ENCODE measurements at regions not wholly inside any gene's neighbourhood (a gene's known extent, or its start where the extent isn't known, plus 50 kb on each side); places are given as distances from the start of the nearest gene placed in this dataset.

GRCh38 chr11:130571947-130572584 lies 123.6 kb downstream of the ADAMTS15 start:
- Histone ChIP-seq H3K27me3 (ENCODE audit: control insufficient read depth, extremely low read depth, insufficient read depth, low read length) (no peaks in the 10 kb centered on the region), H4K20me1 (ENCODE audit: control insufficient read depth, extremely low read depth, insufficient read depth, low read length) (no peaks in the 10 kb centered on the region), H3K9me3 (ENCODE audit: control insufficient read depth, low read depth, low read length) (no peaks in the 10 kb centered on the region), H3K36me3 (ENCODE audit: control insufficient read depth in 2 of 2, extremely low read depth in 1 of 2, insufficient read depth in 2 of 2, low read length in 2 of 2) (no peaks in the 10 kb centered on the region), H3K9ac (ENCODE audit: control insufficient read depth, extremely low read depth, insufficient read depth, low read length) (no peak overlapping the region), H3K4me1 (ENCODE audit: control insufficient read depth, extremely low read depth, insufficient read depth, low read length) (peaks cover 3% of the 10 kb centered on the region), H3K4me3 (ENCODE audit: control insufficient read depth in 2 of 3, extremely low read depth in 1 of 3, insufficient read depth in 2 of 3, low read depth in 1 of 3, low read length in 3 of 3) (no peak overlapping the region), H2AFZ (ENCODE audit: control insufficient read depth, low read length) (peak overlapping the region; percentile 15), H3K4me2 (ENCODE audit: control insufficient read depth, extremely low read depth, insufficient read depth, low read depth, low read length) (no peak overlapping the region), H3K79me2 (ENCODE audit: control insufficient read depth, insufficient read depth, low read length) (no peaks in the 10 kb centered on the region), H3K27ac (ENCODE audit: control insufficient read depth, insufficient read depth, low read length) (no peak overlapping the region), H3K9me1 (ENCODE audit: control insufficient read depth, extremely low read depth, insufficient read depth, low read length) (no peaks in the 10 kb centered on the region)
- TF ChIP-seq CTCF (optimal IDR thresholded peaks at IDR 0.05 in 1 of 3, IDR thresholded peaks at IDR 0.05 in 1 of 3, conservative IDR thresholded peaks at IDR 0.05 in 1 of 3; ENCODE audit: extremely low read depth in 1 of 3, insufficient read depth in 2 of 3, low read length in 3 of 3) (no peak), EZH2 (IDR thresholded peaks at IDR 0.05; ENCODE audit: low read length) (no peak)
- FAIRE-seq = no peak
- dilution Hi-C loops (cut with MboI; ENCODE audit: extremely low pct_ligation_motif_present, low sequenced_read_pairs) = no loop called here
- no peak for DNase-seq (ENCODE audit: low read depth, low spot score)

- Histone ChIP-seq H4K20me1 (ENCODE audit: control insufficient read depth, extremely low read depth, insufficient read depth, low read length) (no peaks in the 10 kb centered on the region), H3K36me3 (ENCODE audit: control insufficient read depth in 2 of 2, extremely low read depth in 1 of 2, insufficient read depth in 2 of 2, low read length in 2 of 2) (no peaks in the 10 kb centered on the region), H3K9me1 (ENCODE audit: control insufficient read depth, extremely low read depth, insufficient read depth, low read length) (no peaks in the 10 kb centered on the region), H3K4me2 (ENCODE audit: control insufficient read depth, extremely low read depth, insufficient read depth, low read depth, low read length) (no peak overlapping the region), H3K79me2 (ENCODE audit: control insufficient read depth, insufficient read depth, low read length) (no peaks in the 10 kb centered on the region), H3K27ac (ENCODE audit: control insufficient read depth, insufficient read depth, low read length) (peak overlapping the region; percentile 10), H3K9me3 (ENCODE audit: control insufficient read depth, low read depth, low read length) (no peaks in the 10 kb centered on the region), H3K27me3 (ENCODE audit: control insufficient read depth, extremely low read depth, insufficient read depth, low read length) (no peaks in the 10 kb centered on the region), H3K9ac (ENCODE audit: control insufficient read depth, extremely low read depth, insufficient read depth, low read length) (no peak overlapping the region), H2AFZ (ENCODE audit: control insufficient read depth, low read length) (no peak overlapping the region), H3K4me1 (ENCODE audit: control insufficient read depth, extremely low read depth, insufficient read depth, low read length) (peaks cover 3% of the 10 kb centered on the region), H3K4me3 (ENCODE audit: control insufficient read depth in 2 of 3, extremely low read depth in 1 of 3, insufficient read depth in 2 of 3, low read depth in 1 of 3, low read length in 3 of 3) (no peak overlapping the region)
- dilution Hi-C loops (cut with MboI; ENCODE audit: extremely low pct_ligation_motif_present, low sequenced_read_pairs) = no loop called here
- TF ChIP-seq CTCF (optimal IDR thresholded peaks at IDR 0.05 in 1 of 3, IDR thresholded peaks at IDR 0.05 in 1 of 3, conservative IDR thresholded peaks at IDR 0.05 in 1 of 3; ENCODE audit: extremely low read depth in 1 of 3, insufficient read depth in 2 of 3, low read length in 3 of 3) = no peak
- TF ChIP-seq EZH2 (IDR thresholded peaks at IDR 0.05; ENCODE audit: low read length) = no peak
- FAIRE-seq = peak; percentile 96
- no peak for DNase-seq (ENCODE audit: low read depth, low spot score)
These were observed 125.3 kb downstream of the ADAMTS15 start for GRCh38 chr11:130573767-130574166.
